Trophoblast cell (in vitro differentiated cells and primary cell): ENCODE measurements at regions not wholly inside any gene's neighbourhood (a gene's known extent, or its start where the extent isn't known, plus 50 kb on each side); places are given as distances from the start of the nearest gene placed in this dataset.

Experiments
- DNase-seq, 2 donors: peaks; one replicate each; pipeline ENCODE4 v3.0.0-alpha.2; 2016
- H2AFZ ChIP-seq: 2 replicates; pipeline ENCODE4 v1.6.1; 2013; ENCODE audit warnings: low read length, moderate library complexity, mild to moderate bottlenecking; ENCODE audit not compliant: insufficient read depth, poor library complexity
- H2AK5ac ChIP-seq: 2 replicates; pipeline ENCODE4 v1.6.1; 2013; ENCODE audit warnings: mild to moderate bottlenecking, low read length
- H2BK120ac ChIP-seq: 2 replicates; pipeline ENCODE4 v1.6.1; 2013; ENCODE audit warnings: low read length, mild to moderate bottlenecking, moderate library complexity; ENCODE audit not compliant: insufficient read depth, poor library complexity
- H2BK12ac ChIP-seq: 2 replicates; pipeline ENCODE4 v1.6.1; 2013; ENCODE audit warnings: mild to moderate bottlenecking, low read length, moderate library complexity
- H2BK5ac ChIP-seq: 2 replicates; pipeline ENCODE4 v1.6.1; 2013; ENCODE audit warnings: low read length, low read depth, moderate library complexity, mild to moderate bottlenecking; ENCODE audit not compliant: poor library complexity
- H3K14ac ChIP-seq: 2 replicates; pipeline ENCODE4 v1.6.1; 2013; ENCODE audit warnings: mild to moderate bottlenecking, low read length
- H3K18ac ChIP-seq: 2 replicates; pipeline ENCODE4 v1.6.1; 2013; ENCODE audit warnings: mild to moderate bottlenecking, low read length
- H3K23ac ChIP-seq: 2 replicates; pipeline ENCODE4 v1.6.1; 2013; ENCODE audit warnings: low read length
- H3K27ac ChIP-seq: 2 replicates; pipeline ENCODE4 v1.5.1; 2013; ENCODE audit warnings: low read depth, mild to moderate bottlenecking, inconsistent platforms, low read length, moderate library complexity
- H3K27me3 ChIP-seq: 2 replicates; pipeline ENCODE4 v1.6.1; 2013; ENCODE audit warnings: inconsistent platforms, mild to moderate bottlenecking, low read length, moderate library complexity; ENCODE audit not compliant: insufficient read depth
- H3K36me3 ChIP-seq, 2 experiments: 1 replicate in 1 of 2; 2 replicates in 1 of 2; pipeline ENCODE4 v1.6.1; 2013; ENCODE audit warnings: low read length in 2 of 2, mild to moderate bottlenecking in 2 of 2, moderate library complexity in 1 of 2; ENCODE audit not compliant: insufficient read depth in 2 of 2, control insufficient read depth in 1 of 2
- H3K4ac ChIP-seq: 2 replicates; pipeline ENCODE4 v1.6.1; 2013; ENCODE audit warnings: low read depth, mild to moderate bottlenecking, low read length, moderate library complexity
- H3K4me1 ChIP-seq, 2 experiments: 1 replicate in 1 of 2; 2 replicates in 1 of 2; pipeline ENCODE4 v1.6.1; 2013; ENCODE audit warnings: low read length in 2 of 2, mild to moderate bottlenecking in 2 of 2, moderate library complexity in 1 of 2; ENCODE audit not compliant: insufficient read depth in 2 of 2, control insufficient read depth in 1 of 2
- H3K4me2 ChIP-seq: 2 replicates; pipeline ENCODE4 v1.6.1; 2013; ENCODE audit warnings: inconsistent platforms, mild to moderate bottlenecking, low read length, moderate library complexity
- H3K4me3 ChIP-seq: 2 replicates; pipeline ENCODE4 v1.5.1; 2013; ENCODE audit warnings: mild to moderate bottlenecking, low read depth, low read length, inconsistent platforms
- H3K79me1 ChIP-seq: one replicate; pipeline ENCODE4 v1.6.1; 2013; ENCODE audit warnings: low read length
- H3K79me2 ChIP-seq: 2 replicates; pipeline ENCODE4 v1.6.1; 2013; ENCODE audit warnings: low read length, mild to moderate bottlenecking; ENCODE audit not compliant: control insufficient read depth, insufficient read depth, poor library complexity
- H3K9ac ChIP-seq: 2 replicates; pipeline ENCODE4 v1.6.1; 2013; ENCODE audit warnings: mild to moderate bottlenecking, low read length
- H3K9me3 ChIP-seq: 2 replicates; pipeline ENCODE4 v1.6.1; 2013; ENCODE audit warnings: low read depth, mild to moderate bottlenecking, control low read depth, inconsistent platforms, low read length; ENCODE audit not compliant: insufficient read depth
- H4K12ac ChIP-seq: 2 replicates; pipeline ENCODE4 v1.6.1; 2013; ENCODE audit warnings: low read depth, mild to moderate bottlenecking, low read length, moderate library complexity
- H4K8ac ChIP-seq: 2 replicates; pipeline ENCODE4 v1.6.1; 2013; ENCODE audit warnings: low read depth, mild to moderate bottlenecking, low read length, moderate library complexity
- H4K91ac ChIP-seq: one replicate; pipeline ENCODE4 v1.6.1; 2013; ENCODE audit warnings: low read depth, mild to moderate bottlenecking, low read length, moderate library complexity
- WGBS: extraction: QIAGEN DNeasy Blood & Tissue Kit; methylation state at CpG from one replicate; pipeline ENCODE4 v1.1.7; 2013; ENCODE audit warnings: missing lambda C conversion rate; ENCODE audit not compliant: insufficient read length, insufficient coverage; ENCODE audit errors: extremely low coverage; 5-methylcytosine and 5-hydroxymethylcytosine counted together

- Histone ChIP-seq H2BK120ac (no peak overlapping the region), H3K14ac (no peak overlapping the region), H3K27ac (no peak overlapping the region), H3K4me3 (no peak overlapping the region), H2AFZ (no peak overlapping the region), H4K12ac (no peak overlapping the region), H3K27me3 (no peaks in the 10 kb centered on the region), H3K9ac (no peak overlapping the region), H3K4me1 (no peaks in the 10 kb centered on the region), H3K23ac (no peak overlapping the region), H3K79me1 (no peaks in the 10 kb centered on the region), H3K36me3 (no peaks in the 10 kb centered on the region), H3K4me2 (no peak overlapping the region), H4K91ac (no peak overlapping the region), H3K18ac (no peak overlapping the region), H3K9me3 (peaks cover 3% of the 10 kb centered on the region), H3K4ac (no peak overlapping the region), H4K8ac (no peak overlapping the region), H2BK5ac (no peak overlapping the region), H2BK12ac (no peak overlapping the region), H3K79me2 (no peaks in the 10 kb centered on the region), H2AK5ac (no peak overlapping the region)
- DNase-seq, result no peak
- WGBS, result no CpG with 5 or more reads among the region's 8 CpGs
Observed at GRCh38 chr19:30621326-30621920, 249.2 kb downstream of the ZNF536 start.

- Histone ChIP-seq H3K4me1 (no peaks in the 10 kb centered on the region), H3K79me1 (no peaks in the 10 kb centered on the region), H2BK120ac (no peak overlapping the region), H3K4ac (no peak overlapping the region), H3K4me2 (no peak overlapping the region), H4K91ac (no peak overlapping the region), H3K14ac (no peak overlapping the region), H2BK5ac (no peak overlapping the region), H4K8ac (no peak overlapping the region), H3K18ac (no peak overlapping the region), H3K23ac (no peak overlapping the region), H2BK12ac (no peak overlapping the region), H3K9ac (no peak overlapping the region), H2AFZ (no peak overlapping the region), H3K9me3 (peaks cover 3% of the 10 kb centered on the region), H3K4me3 (no peak overlapping the region), H3K36me3 (no peaks in the 10 kb centered on the region), H4K12ac (no peak overlapping the region), H2AK5ac (no peak overlapping the region), H3K27ac (no peak overlapping the region), H3K79me2 (no peaks in the 10 kb centered on the region), H3K27me3 (no peaks in the 10 kb centered on the region)
- no CpG with 5 or more reads among the region's 4 CpGs for WGBS
- DNase-seq, result no peak
Observed at GRCh38 chr19:30620354-30620753, 248.2 kb downstream of the ZNF536 start.

- Histone ChIP-seq H2AFZ (no peak overlapping the region), H3K14ac (no peak overlapping the region), H2AK5ac (no peak overlapping the region), H3K4me1 (no peaks in the 10 kb centered on the region), H2BK120ac (no peak overlapping the region), H3K79me1 (no peaks in the 10 kb centered on the region), H3K36me3 (no peaks in the 10 kb centered on the region), H4K12ac (no peak overlapping the region), H4K8ac (no peak overlapping the region), H2BK12ac (no peak overlapping the region), H3K9me3 (no peaks in the 10 kb centered on the region), H3K4me2 (no peak overlapping the region), H3K4me3 (no peak overlapping the region), H3K79me2 (no peaks in the 10 kb centered on the region), H3K4ac (no peak overlapping the region), H3K27me3 (no peaks in the 10 kb centered on the region), H3K18ac (no peak overlapping the region), H2BK5ac (no peak overlapping the region), H3K9ac (no peak overlapping the region), H3K23ac (no peak overlapping the region), H3K27ac (no peak overlapping the region), H4K91ac (no peak overlapping the region)
- no peak for DNase-seq
- WGBS, result no CpG with 5 or more reads among the region's 2 CpGs
Observed at GRCh38 chr19:30609656-30610270, 237.6 kb downstream of the ZNF536 start.

GRCh38 chr19:30608471-30608870, 236.3 kb downstream of the ZNF536 start:
- Histone ChIP-seq H4K12ac (no peak overlapping the region), H3K27ac (no peak overlapping the region), H4K8ac (no peak overlapping the region), H3K9me3 (no peaks in the 10 kb centered on the region), H2AFZ (no peak overlapping the region), H3K4me3 (no peak overlapping the region), H2BK5ac (no peak overlapping the region), H3K36me3 (no peaks in the 10 kb centered on the region), H3K18ac (no peak overlapping the region), H3K23ac (no peak overlapping the region), H2AK5ac (no peak overlapping the region), H2BK12ac (no peak overlapping the region), H3K79me1 (no peaks in the 10 kb centered on the region), H3K4me2 (no peak overlapping the region), H3K4ac (no peak overlapping the region), H4K91ac (no peak overlapping the region), H3K14ac (no peak overlapping the region), H3K4me1 (no peaks in the 10 kb centered on the region), H3K9ac (no peak overlapping the region), H3K27me3 (no peaks in the 10 kb centered on the region), H2BK120ac (no peak overlapping the region), H3K79me2 (no peaks in the 10 kb centered on the region)
- no CpG with 5 or more reads among the region's 1 CpG for WGBS
- DNase-seq, result no peak
